ENCODE measurements at regions not wholly inside any gene's neighbourhood (a gene's known extent, or its start where the extent isn't known, plus 50 kb on each side); places are given as distances from the start of the nearest gene placed in this dataset.

DNA sequence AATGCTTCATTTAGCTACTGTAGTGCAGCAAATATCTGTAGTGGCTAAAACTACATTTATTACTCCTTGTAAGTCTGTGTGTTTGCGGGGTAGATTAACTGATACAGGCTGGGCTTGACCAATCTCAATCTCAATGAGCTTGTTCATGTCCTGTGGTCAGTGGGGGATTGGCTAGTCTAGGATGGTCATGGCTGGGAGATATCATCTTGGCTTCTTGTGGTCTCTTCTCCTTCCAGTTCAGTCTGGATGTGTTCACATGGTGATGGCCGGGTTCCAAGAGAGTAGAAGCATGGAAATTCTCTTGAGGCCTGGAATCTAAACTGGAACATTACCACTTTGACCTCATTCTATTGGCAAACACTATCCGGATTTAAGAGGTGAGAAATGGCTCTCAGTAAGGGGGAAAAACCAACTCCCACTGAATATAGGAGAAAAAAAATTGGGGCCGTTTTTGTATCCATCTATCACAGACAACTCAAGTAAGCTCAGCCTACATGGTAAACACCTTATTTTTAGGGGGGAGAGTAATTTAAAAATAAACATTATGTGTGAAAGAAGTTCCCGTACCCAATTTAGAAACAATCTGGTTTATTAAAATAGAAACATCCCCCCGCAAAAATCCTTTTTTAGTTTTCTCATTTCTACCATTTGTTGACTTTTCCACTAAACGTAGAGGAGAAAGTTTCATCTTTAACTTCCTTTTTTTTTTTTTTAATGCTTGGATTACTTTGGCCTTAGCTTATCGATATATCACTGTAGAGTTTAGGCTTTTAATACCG is 284.9 kb upstream of the TBC1D5 start:
- TF ChIP-seq POLR2A (IDR thresholded peaks at IDR 0.05), result no peak
- TF ChIP-seq CTCF (IDR thresholded peaks at IDR 0.05 in 4 of 5, conservative IDR thresholded peaks at IDR 0.05 in 1 of 5), result no peak
